GM19328 (cell line): ENCODE measurements at regions not wholly inside any gene's neighbourhood (a gene's known extent, or its start where the extent isn't known, plus 50 kb on each side); places are given as distances from the start of the nearest gene placed in this dataset.

Experiments
- ATAC-seq: cut with Tn5 transposase; IDR thresholded peaks from one replicate; pipeline ENCODE4 v1.9.1; 2021; ENCODE audit warnings: mild to moderate bottlenecking, moderate library complexity; ENCODE audit not compliant: unreplicated experiment

- no peak for ATAC-seq
Measured at GRCh38 chr6:8583291-8583690, 147.9 kb upstream of the SLC35B3 start.

GRCh38 chr6:8579372-8579771 is 144.0 kb upstream of the SLC35B3 start:
- no peak for ATAC-seq

DNA sequence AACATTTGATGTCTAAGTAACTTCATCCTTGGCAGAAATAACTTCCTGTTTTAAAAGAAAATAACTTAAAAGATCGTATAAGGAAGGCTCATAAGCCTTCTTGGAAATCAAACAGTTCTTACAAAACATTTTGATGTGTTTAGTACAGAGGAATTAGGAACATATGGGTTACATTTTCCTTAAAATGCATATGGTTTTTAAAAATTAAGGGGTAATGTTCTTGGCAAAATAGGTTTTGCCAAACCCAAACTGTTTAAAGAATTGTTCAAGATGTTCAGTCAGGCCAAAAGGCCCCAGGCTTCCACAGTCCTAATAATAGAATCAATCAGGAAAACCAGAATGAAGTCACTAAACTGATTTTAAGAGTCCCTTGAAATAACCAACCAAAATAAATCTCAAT is 142.7 kb upstream of the SLC35B3 start:
- no peak for ATAC-seq

- ATAC-seq = no peak
Measured at GRCh38 chr6:8574749-8575468, 139.6 kb upstream of the SLC35B3 start.

- ATAC-seq = no peak
Measured at GRCh38 chr6:8574311-8574710, 139.0 kb upstream of the SLC35B3 start.

DNA sequence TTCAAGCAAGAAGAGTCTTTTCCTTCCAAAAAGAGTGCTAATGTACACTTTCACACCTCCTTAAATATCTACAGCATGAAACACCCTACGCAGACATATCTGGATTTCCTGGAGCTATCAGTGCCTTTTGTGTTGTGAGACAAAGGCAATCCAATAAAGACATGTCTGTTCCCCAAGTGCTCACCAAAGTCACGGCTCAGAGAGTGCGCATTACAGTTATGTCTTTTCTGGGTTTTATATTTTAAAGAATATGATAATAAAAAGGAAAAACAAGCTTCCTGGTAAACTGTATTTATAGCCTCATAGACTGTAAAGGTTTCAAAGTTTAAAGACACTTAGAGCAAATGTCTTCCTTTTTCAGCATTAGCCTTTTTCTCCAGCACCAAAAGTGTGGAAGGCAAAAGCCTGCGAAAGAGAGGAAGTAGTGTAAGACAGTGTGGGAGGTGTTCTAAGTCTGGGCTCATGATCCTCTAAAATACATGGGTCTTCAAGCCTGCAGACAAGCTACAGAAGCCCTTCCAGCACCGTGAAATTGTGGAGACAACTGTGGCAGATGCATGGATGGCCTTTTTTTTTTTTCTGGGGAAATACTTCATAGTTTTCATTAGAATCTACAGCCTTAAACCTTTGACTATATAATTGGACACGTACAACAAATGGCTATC is 135.0 kb upstream of the SLC35B3 start:
- ATAC-seq = no peak

- ATAC-seq = no peak
Measured at GRCh38 chr6:8562125-8562524, 126.8 kb upstream of the SLC35B3 start.

- no peak for ATAC-seq
Measured at GRCh38 chr6:8558953-8559352, 123.6 kb upstream of the SLC35B3 start.

DNA sequence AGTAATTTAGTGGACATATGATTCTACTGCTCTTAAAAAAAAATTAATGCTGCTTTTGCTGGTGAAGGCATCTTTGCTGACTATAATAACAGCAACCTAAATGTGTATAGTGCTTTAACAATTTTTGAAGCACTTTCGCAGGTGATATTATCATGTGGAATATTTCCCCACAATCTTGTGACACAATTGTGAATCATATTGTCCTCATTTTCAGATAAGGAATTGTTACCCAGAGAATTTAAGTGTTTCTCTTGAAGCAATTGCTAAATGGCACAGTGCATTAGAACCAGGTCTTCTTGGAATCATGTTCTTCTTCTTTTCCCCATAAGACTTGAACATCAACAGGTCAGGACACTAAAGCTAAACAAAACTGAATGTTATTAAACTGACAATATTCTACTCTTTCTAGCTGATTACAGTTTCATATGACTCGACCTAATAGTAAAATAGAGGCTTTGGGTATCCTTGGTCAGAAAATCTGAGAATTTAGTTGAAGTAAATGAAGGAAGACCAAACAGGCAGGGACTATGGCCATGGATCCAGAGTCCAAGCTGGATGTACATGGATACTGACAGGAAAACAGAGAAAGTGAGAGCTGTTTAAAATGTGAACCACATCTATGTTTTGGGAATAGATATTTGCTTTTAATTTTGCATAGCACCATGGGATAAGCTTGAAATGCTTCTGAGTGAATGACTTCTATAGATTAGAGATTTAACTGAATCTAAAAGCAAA is 121.8 kb upstream of the SLC35B3 start:
- no peak for ATAC-seq

- ATAC-seq = no peak
Measured at GRCh38 chr6:8556370-8557013, 121.1 kb upstream of the SLC35B3 start.

DNA sequence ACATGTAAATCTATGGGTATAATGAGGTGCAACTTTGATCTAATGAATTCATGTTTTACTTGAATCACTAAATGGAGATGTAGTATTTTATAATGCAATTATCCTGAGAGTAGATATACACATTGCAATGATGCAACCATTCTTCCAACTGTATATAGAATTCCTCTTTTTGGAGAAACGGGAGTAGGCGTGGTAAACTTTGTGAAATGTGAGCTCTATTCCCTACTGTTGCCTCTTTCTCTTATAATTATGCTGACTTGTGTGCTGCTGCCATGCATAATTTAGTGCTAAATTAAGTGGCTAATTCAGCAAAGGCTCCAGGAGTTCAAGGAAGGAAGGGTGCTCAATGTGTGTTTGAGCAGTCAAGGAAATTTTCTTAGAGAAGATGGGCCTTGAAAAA is 116.6 kb upstream of the SLC35B3 start:
- ATAC-seq = no peak

GRCh38 chr6:8551386-8551785 is 116.0 kb upstream of the SLC35B3 start:
- ATAC-seq = no peak

DNA sequence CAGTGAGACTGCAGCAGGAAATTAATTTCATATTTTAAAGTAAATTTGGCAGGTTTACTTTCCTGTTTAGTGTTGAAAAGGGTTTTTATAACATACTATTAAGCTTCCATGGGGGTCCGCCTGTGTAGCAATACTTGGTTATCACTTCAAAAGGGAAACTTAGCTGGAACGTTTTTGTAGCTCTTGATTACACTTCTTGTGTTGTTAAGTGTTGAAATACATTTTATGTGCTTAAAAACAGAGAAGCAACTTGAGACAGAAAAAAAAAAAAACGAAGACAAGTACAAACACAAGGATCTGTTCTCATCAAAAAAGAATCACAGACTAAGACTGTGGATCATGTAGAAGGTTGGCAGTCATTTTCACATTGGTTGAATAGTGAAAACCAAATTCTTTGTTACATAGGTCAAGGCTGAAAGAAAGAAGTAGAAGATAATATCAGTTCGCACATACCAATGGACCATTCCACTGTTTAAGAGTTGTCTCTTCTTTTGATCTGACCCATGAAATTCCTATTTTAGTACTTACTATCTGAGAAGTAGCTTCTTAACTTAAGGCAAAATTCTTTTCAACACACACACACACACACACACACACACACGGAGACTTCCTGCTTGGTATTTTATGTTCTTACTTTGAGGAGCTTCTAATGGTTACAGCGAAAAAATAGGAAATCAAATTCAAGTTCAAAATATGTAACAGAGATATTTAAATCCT is 113.9 kb upstream of the SLC35B3 start:
- no peak for ATAC-seq

- ATAC-seq = no peak
Measured at GRCh38 chr6:8546496-8546895, 111.2 kb upstream of the SLC35B3 start.

GRCh38 chr6:8545336-8545735 is 110.0 kb upstream of the SLC35B3 start:
- ATAC-seq = no peak

GRCh38 chr6:8543714-8544113 is 108.4 kb upstream of the SLC35B3 start:
- ATAC-seq = no peak

GRCh38 chr6:8539453-8539852 is 104.1 kb upstream of the SLC35B3 start:
- ATAC-seq = no peak

- ATAC-seq = no peak
Measured at GRCh38 chr6:8536122-8536521, 100.8 kb upstream of the SLC35B3 start.

GRCh38 chr6:8535519-8535918 is 100.2 kb upstream of the SLC35B3 start:
- no peak for ATAC-seq

DNA sequence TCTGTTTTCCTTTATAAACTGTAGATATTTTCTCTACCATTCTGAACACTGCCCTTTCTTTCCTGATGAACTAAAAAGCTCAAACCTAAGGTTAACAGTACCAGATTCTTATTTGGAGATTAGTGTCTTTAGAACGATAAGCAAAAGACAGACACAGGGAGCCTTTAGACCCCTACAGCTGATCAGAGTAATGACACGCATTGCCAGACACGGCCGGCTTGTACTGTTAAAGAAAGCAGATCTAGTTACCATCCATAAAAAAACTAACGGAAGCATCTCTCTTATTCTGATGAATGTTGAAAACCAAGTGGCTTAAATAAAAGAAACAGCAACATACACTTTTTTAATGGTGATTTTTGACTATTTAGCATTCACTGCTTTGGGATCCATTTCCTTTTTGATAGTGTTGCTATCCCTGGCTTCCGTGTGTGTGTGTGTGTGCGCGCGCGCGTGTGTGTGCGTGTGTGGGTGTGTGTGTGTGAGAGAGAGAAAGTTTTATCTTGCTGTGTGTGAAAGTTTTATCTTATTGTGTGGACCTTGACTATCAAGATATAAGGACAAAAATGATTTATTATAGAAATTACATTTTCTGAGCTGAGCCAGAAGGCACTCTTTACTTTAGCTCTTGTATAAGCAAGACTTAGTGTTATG is 95.6 kb upstream of the SLC35B3 start:
- no peak for ATAC-seq
